GM12878 (cell line): ENCODE measurements at regions not wholly inside any gene's neighbourhood (a gene's known extent, or its start where the extent isn't known, plus 50 kb on each side); places are given as distances from the start of the nearest gene placed in this dataset.

ENCODE experiments used
- ATAC-seq: fragments of 200-7000 bp; cut with Tn5 transposase; 3 replicates; pipeline ENCODE4 v1.9.1; 2020; ENCODE audit warnings: mild to moderate bottlenecking, moderate library complexity
- BruUV-seq: library from RNA; stranded (reverse); fragments of 400-500 nt; replicated peaks from 2 replicates; lab custom pipeline; 2021; lab: Mats Ljungman, UMichigan
- CTCF ChIA-PET: fragments of 300-600 bp; sonication (Branson Sonifier 250); formaldehyde crosslinking; extraction: SDS; loops from one replicate; lab custom pipeline; 2021; ENCODE audit warnings: inconsistent platforms; lab: Yijun Ruan, JAX
- POLR2A ChIA-PET: fragments of 350-600 bp; formaldehyde crosslinking; extraction: SDS; loops from one replicate; lab custom pipeline; 2021; ENCODE audit warnings: inconsistent platforms; lab: Charles Lee
- RAD21 ChIA-PET: fragments of 300-600 bp; sonication (Branson Sonifier 250); formaldehyde crosslinking; loops from one replicate; lab custom pipeline; 2023; ENCODE audit warnings: antibody characterized with exemption; ENCODE audit not compliant: unreplicated experiment; lab: Charles Lee
- SMC1A ChIA-PET: fragments of 300-600 bp; sonication (Branson Sonifier 250); formaldehyde crosslinking; loops from one replicate; lab custom pipeline; 2023; ENCODE audit not compliant: unreplicated experiment, uncharacterized antibody; lab: Charles Lee
- DNase-seq: peaks from one replicate; pipeline ENCODE4 v3.0.0-alpha.2; 2011; ENCODE audit warnings: low read depth, low spot score
- FAIRE-seq: peaks from 3 replicates; lab custom pipeline; 2011; peaks lifted over from hg19 to GRCh38; lab: Jason Lieb, UNC
- H2AFZ ChIP-seq: 2 replicates; pipeline ENCODE4 v1.6.0; 2011; ENCODE audit warnings: low read depth, low read length, control low read depth; ENCODE audit not compliant: control insufficient read depth
- H3K27ac ChIP-seq: 2 replicates; pipeline ENCODE4 v1.5.1; 2011; ENCODE audit warnings: control low read depth; ENCODE audit not compliant: control insufficient read depth, insufficient read depth
- H3K27me3 ChIP-seq, 2 experiments: replicated peaks in 1 of 2; 2 replicates each; pipeline versions ENCODE4 v1.6.0 to v1.6.1; 2011; ENCODE audit warnings: low read length in 1 of 2; ENCODE audit not compliant: control insufficient read depth in 2 of 2, insufficient read depth in 2 of 2
- H3K36me3 ChIP-seq, 2 experiments: 2 replicates each; pipeline ENCODE4 v1.5.1; 2011; ENCODE audit warnings: low read length in 1 of 2; ENCODE audit not compliant: control insufficient read depth in 2 of 2, insufficient read depth in 2 of 2
- H3K4me1 ChIP-seq: 2 replicates; pipeline ENCODE4 v1.6.1; 2011; ENCODE audit warnings: mild to moderate bottlenecking, low read length, moderate library complexity, mixed read lengths; ENCODE audit not compliant: control insufficient read depth, insufficient read depth
- H3K4me2 ChIP-seq: 2 replicates; pipeline ENCODE4 v1.6.0; 2011; ENCODE audit warnings: control low read depth; ENCODE audit not compliant: control insufficient read depth, insufficient read depth
- H3K4me3 ChIP-seq: fragments of 200-600 bp; sonication (generic); 2 replicates; pipeline ENCODE4 v1.5.1; 2016
- H3K79me2 ChIP-seq: 2 replicates; pipeline ENCODE4 v1.6.0; 2011; ENCODE audit warnings: low read length; ENCODE audit not compliant: control insufficient read depth, insufficient read depth
- H3K9ac ChIP-seq: 2 replicates; pipeline ENCODE4 v1.8.0; 2011; ENCODE audit warnings: low read length, control low read depth, mixed read lengths; ENCODE audit not compliant: control insufficient read depth, insufficient read depth
- H3K9me3 ChIP-seq: replicated peaks from 3 replicates; pipeline ENCODE4 v1.5.1; 2011; ENCODE audit warnings: mild to moderate bottlenecking, low read length; ENCODE audit not compliant: control insufficient read depth, insufficient read depth
- H4K20me1 ChIP-seq: 2 replicates; pipeline ENCODE4 v1.6.0; 2011; ENCODE audit not compliant: control insufficient read depth, insufficient read depth
- CREM ChIP-seq: IDR thresholded peaks from 2 replicates; pipeline ENCODE4 v1.6.1; 2014; ENCODE audit warnings: antibody characterized with exemption, low read depth
- GABPA ChIP-seq: IDR thresholded peaks from 2 replicates; pipeline ENCODE4 v1.6.1; 2014; ENCODE audit warnings: antibody characterized with exemption, low read depth, mild to moderate bottlenecking, inconsistent platforms
- ZSCAN29 ChIP-seq: fragments of 450-650 bp; IDR thresholded peaks from 2 replicates; pipeline ENCODE4 v1.6.1; 2017; ENCODE audit warnings: mild to moderate bottlenecking, moderate library complexity
- WGBS: methylation state at CpG from one replicate; pipeline ENCODE4 v1.1.6; 2016; ENCODE audit warnings: low lambda C conversion rate; ENCODE audit not compliant: insufficient replicate concordance, insufficient coverage; ENCODE audit errors: missing lambda C conversion rate; 5-methylcytosine and 5-hydroxymethylcytosine counted together
- in situ Hi-C: fragments of 300-500 bp; cut with MboI; formaldehyde crosslinking; loops from 9 replicates; pipeline ENCODE4 v1.14.3; 2018; ENCODE audit warnings: mixed read lengths
- intact Hi-C: fragments of 100-400 bp; cut with micrococcal nuclease; formaldehyde crosslinking; loops from one replicate; pipeline ENCODE4 v1.14.2; 2022; ENCODE audit not compliant: unreplicated experiment

- FAIRE-seq = no peak
- no peaks in the 10 kb centered on the region for H4K20me1 ChIP-seq
- ChIA-PET POLR2A (no interaction called here), SMC1A (no interaction called here), CTCF (no interaction called here), RAD21 (no interaction called here)
- H3K4me3 ChIP-seq = no peak overlapping the region
- DNase-seq = no peak
- no peaks in the 10 kb centered on the region for H3K79me2 ChIP-seq
- no peak overlapping the region for H2AFZ ChIP-seq
- WGBS = 0% methylated on average over 2 of the region's 2 CpGs
- no peak overlapping the region for H3K9ac ChIP-seq
- intact Hi-C loops = no loop called here
- ATAC-seq = no peak
- in situ Hi-C loops = no loop called here
- H3K9me3 ChIP-seq = no peaks in the 10 kb centered on the region
- no peaks in the 10 kb centered on the region for H3K36me3 ChIP-seq
- H3K27ac ChIP-seq = no peak overlapping the region
- H3K27me3 ChIP-seq = no peaks in the 10 kb centered on the region; a peak in 1 of 4 replicates
- TF ChIP-seq ZSCAN29 = no peak
- TF ChIP-seq CREM = no peak
- BruUV-seq = no TSS peak
- no peak overlapping the region for H3K4me2 ChIP-seq
- H3K4me1 ChIP-seq = no peaks in the 10 kb centered on the region
Observed at GRCh38 chr2:76341439-76341838, 630.7 kb upstream of the GCFC2 start.

GRCh38 chr2:76332871-76333270 lies 622.2 kb upstream of the GCFC2 start:
- ATAC-seq (no peak), DNase-seq (no peak), FAIRE-seq (no peak)
- no peaks in the 10 kb centered on the region for H3K4me1 ChIP-seq
- in situ Hi-C loops (no loop called here), intact Hi-C loops (no loop called here)
- POLR2A ChIA-PET = no interaction called here
- no peak for TF ChIP-seq GABPA
- no peaks in the 10 kb centered on the region for H3K79me2 ChIP-seq
- H3K9me3 ChIP-seq = no peaks in the 10 kb centered on the region
- SMC1A ChIA-PET = no interaction called here
- H3K4me3 ChIP-seq = no peak overlapping the region
- BruUV-seq = no TSS peak
- CTCF ChIA-PET = no interaction called here
- H3K27me3 ChIP-seq = no peaks in the 10 kb centered on the region; a peak in 1 of 4 replicates
- H3K36me3 ChIP-seq = no peaks in the 10 kb centered on the region
- 62% methylated on average over 2 of the region's 2 CpGs for WGBS
- no peak overlapping the region for H3K27ac ChIP-seq
- H2AFZ ChIP-seq = no peak overlapping the region
- H3K9ac ChIP-seq = no peak overlapping the region
- H3K4me2 ChIP-seq = no peak overlapping the region
- RAD21 ChIA-PET = no interaction called here
- no peaks in the 10 kb centered on the region for H4K20me1 ChIP-seq
